Heart right ventricle (tissue), 16 donors: ENCODE measurements at regions not wholly inside any gene's neighbourhood (a gene's known extent, or its start where the extent isn't known, plus 50 kb on each side); places are given as distances from the start of the nearest gene placed in this dataset.

ENCODE experiments used
- ATAC-seq, 8 donors: fragments of 200-7000 bp; cut with Tn5 transposase; one replicate each; pipeline ENCODE4 v1.9.1; 2020; ENCODE audit warnings: mild to moderate bottlenecking in 8 of 8, moderate library complexity in 8 of 8, moderate number of reproducible peaks in 1 of 8
- DNase-seq, 2 donors: peaks; one replicate each; pipeline ENCODE4 v3.0.0-alpha.2; 2020
- H3K27ac ChIP-seq, 10 donors: fragments of 200-600 bp; sonication (generic) in 2 of 10; one replicate each; pipeline versions ENCODE4 v1.5.0 to v1.8.0; 2020 to 2022; ENCODE audit warnings: mild to moderate bottlenecking in 3 of 10
- H3K27me3 ChIP-seq, 7 donors: fragments of 200-600 bp; one replicate each; pipeline ENCODE4 v1.8.0; 2021 to 2022; ENCODE audit warnings: mild to moderate bottlenecking in 2 of 7
- H3K36me3 ChIP-seq, 9 donors: fragments of 200-600 bp; sonication (generic) in 1 of 9; one replicate each; pipeline versions ENCODE4 v1.5.0 to v1.8.0; 2020 to 2022; ENCODE audit warnings: mild to moderate bottlenecking in 2 of 9
- H3K4me1 ChIP-seq, 9 donors: fragments of 200-600 bp; sonication (generic) in 1 of 9; one replicate each; pipeline versions ENCODE4 v1.5.0 to v1.8.0; 2020 to 2022; ENCODE audit warnings: mild to moderate bottlenecking in 4 of 9
- H3K4me3 ChIP-seq, 10 donors: fragments of 200-600 bp; sonication (generic) in 2 of 10; one replicate each; pipeline versions ENCODE4 v1.5.0 to v1.8.0; 2020 to 2022; ENCODE audit warnings: mild to moderate bottlenecking in 7 of 10, moderate library complexity in 2 of 10
- H3K9me3 ChIP-seq, 11 donors: fragments of 200-600 bp in 10 of 11; sonication (generic) in 2 of 11; one replicate each; pipeline versions ENCODE4 v1.5.0 to v1.8.0; 2013 to 2022; ENCODE audit warnings: mild to moderate bottlenecking in 2 of 11, control low read depth in 1 of 11, moderate library complexity in 1 of 11
- WGBS, 2 donors: extraction: QIAGEN DNeasy Blood & Tissue Kit; methylation state at CpG; one replicate each; pipeline ENCODE4 v1.1.7; 2013; ENCODE audit warnings: inconsistent platforms in 1 of 2; 5-methylcytosine and 5-hydroxymethylcytosine counted together
- intact Hi-C, 10 donors: fragments of 100-400 bp; cut with DNase I; formaldehyde crosslinking; loops; one replicate each; pipeline versions ENCODE4 v1.11.1 to v1.14.2; 2022
- TF ChIP-seq, protein P1 (sequence below), 9 donors: fragments of 200-600 bp; sonication (generic) in 2 of 9; IDR thresholded peaks; one replicate each; pipeline versions ENCODE4 v1.5.0 to v1.8.0; 2021 to 2022; ENCODE audit warnings: antibody characterized with exemption in 9 of 9, mild to moderate bottlenecking in 5 of 9, moderate library complexity in 1 of 9
- donor health status: Arrhythmogenic right ventricular cardiomyopathy.
- donor health status: ischemic (EF 13 %, LVEDD 7.1; RV severe dilation, severe dysfunction).
- donor health status: healthy with polysubstance abuse.
- donor health status: DM: no; HTN: yes; CAD: no.
- donor health status: DM: no; HTN: no; CAD: no.
- donor health status: ischemic (EF 25% LVEDD 6.9; RV normal size, moderate dysfunction).
- donor health status: ischemic (EF 25% LVEDD 5.7; RV mildly dilated, moderate dysfunction).
- donor health status: healthy.
- donor health status: DM: yes; HTN: yes; CAD: no.
- donor health status: Ischemic cardiomyopathy.
- donor health status: ischemic (EF 35%, LVEDD 5.7; RV mildly dilated, moderate dysfunction).
- donor health status: nonischemic (EF 11% LVEDD 7.7; RV severe dilation, severe dysfunction).
- donor health status: DM: yes; HTN: yes; CAD: no.
- donor health status: PGD.
- donor health status: ischemic (EF 29% LVEDD 5.4; RV normal size, mild dysfunction).
- donor health status: nonischemic (EF 23%, LVEDD 6.1; RV moderate dilation, normal function).

DNA sequence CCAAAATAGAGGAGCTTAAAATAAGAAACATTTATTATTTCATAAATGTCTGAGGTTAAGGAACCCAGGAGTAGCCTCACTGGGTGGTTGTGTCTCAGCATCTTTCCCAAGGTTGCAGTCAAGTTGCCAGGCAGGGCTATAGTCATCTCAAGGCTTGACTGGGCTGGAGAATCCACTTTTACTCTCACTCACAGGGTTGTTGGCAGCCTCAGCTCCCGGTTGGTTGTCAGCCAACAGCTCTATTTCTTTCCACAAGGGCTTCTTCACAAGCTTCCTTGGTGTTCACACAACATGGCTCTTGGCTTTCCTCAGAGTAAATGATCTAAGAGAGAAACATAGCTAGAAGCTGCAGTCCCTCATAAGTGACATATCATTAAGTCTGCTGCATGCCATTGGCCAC, 55.6 kb upstream of the TEX51 start:
- no peaks in the 10 kb centered on the region for H3K4me1 ChIP-seq
- WGBS, 2 donors, result 32 to 55% methylated on average over 1 of the region's 1 CpG
- TF ChIP-seq, protein P1, sequence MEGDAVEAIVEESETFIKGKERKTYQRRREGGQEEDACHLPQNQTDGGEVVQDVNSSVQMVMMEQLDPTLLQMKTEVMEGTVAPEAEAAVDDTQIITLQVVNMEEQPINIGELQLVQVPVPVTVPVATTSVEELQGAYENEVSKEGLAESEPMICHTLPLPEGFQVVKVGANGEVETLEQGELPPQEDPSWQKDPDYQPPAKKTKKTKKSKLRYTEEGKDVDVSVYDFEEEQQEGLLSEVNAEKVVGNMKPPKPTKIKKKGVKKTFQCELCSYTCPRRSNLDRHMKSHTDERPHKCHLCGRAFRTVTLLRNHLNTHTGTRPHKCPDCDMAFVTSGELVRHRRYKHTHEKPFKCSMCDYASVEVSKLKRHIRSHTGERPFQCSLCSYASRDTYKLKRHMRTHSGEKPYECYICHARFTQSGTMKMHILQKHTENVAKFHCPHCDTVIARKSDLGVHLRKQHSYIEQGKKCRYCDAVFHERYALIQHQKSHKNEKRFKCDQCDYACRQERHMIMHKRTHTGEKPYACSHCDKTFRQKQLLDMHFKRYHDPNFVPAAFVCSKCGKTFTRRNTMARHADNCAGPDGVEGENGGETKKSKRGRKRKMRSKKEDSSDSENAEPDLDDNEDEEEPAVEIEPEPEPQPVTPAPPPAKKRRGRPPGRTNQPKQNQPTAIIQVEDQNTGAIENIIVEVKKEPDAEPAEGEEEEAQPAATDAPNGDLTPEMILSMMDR (IDR thresholded peaks at IDR 0.05), result no peak
- intact Hi-C loops, result no loop called here
- DNase-seq, result no peak
- H3K9me3 ChIP-seq, result no peaks in the 10 kb centered on the region
- H3K4me3 ChIP-seq, result no peak overlapping the region
- H3K27me3 ChIP-seq, result peaks cover 0 to 7% (median 0%) of the 10 kb centered on the region in 7 donors
- H3K36me3 ChIP-seq, result no peaks in the 10 kb centered on the region
- no peak overlapping the region for H3K27ac ChIP-seq
- no peak for ATAC-seq

DNA sequence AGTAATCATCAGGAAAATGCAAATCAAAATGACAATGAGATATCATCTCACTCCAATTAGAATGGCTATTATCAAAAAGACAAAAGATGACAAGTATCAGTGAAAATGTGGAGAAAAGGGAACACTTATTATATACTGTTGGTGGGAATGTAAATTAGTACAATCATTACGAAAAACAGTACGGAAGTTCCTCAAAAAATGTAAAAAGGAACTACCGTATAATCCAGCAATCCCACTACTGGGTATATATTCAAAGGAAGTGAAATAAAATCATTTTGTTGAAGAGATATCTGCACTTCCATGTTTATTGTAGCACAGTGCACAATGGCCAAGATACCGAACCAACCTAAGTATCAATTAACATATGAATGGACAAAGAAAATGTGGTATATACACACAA, 52.4 kb upstream of the TEX51 start:
- no peak for ATAC-seq
- Histone ChIP-seq H3K9me3 (no peaks in the 10 kb centered on the region), H3K4me3 (no peak overlapping the region), H3K4me1 (no peaks in the 10 kb centered on the region), H3K36me3 (no peaks in the 10 kb centered on the region), H3K27ac (no peak overlapping the region), H3K27me3 (peaks cover 0 to 5% (median 0%) of the 10 kb centered on the region in 7 donors)
- WGBS, 2 donors, result 86 to 90% methylated on average over 4 of the region's 4 CpGs
- DNase-seq, result no peak
- TF ChIP-seq, protein P1 (IDR thresholded peaks at IDR 0.05), result no peak
- intact Hi-C loops, result no loop called here
